Glutamatergic neuron (in vitro differentiated cells): ENCODE measurements at regions not wholly inside any gene's neighbourhood (a gene's known extent, or its start where the extent isn't known, plus 50 kb on each side); places are given as distances from the start of the nearest gene placed in this dataset.

Experiments
- DNase-seq: peaks from one replicate; pipeline ENCODE4 v3.0.0; 2022
- H3K27ac Mint-ChIP-seq: one replicate; pipeline ENCODE4 v1.8.0; 2020; ENCODE audit warnings: mild to moderate bottlenecking, mixed read lengths, inconsistent platforms; ENCODE audit not compliant: unreplicated experiment
- H3K27me3 Mint-ChIP-seq: one replicate; pipeline ENCODE4 v1.8.0; 2020; ENCODE audit warnings: mild to moderate bottlenecking, moderate library complexity, mixed read lengths, inconsistent platforms; ENCODE audit not compliant: unreplicated experiment
- H3K36me3 Mint-ChIP-seq: one replicate; pipeline ENCODE4 v1.8.0; 2020; ENCODE audit warnings: mild to moderate bottlenecking, mixed read lengths, inconsistent platforms; ENCODE audit not compliant: unreplicated experiment
- H3K4me1 Mint-ChIP-seq: one replicate; pipeline ENCODE4 v1.8.0; 2020; ENCODE audit warnings: mild to moderate bottlenecking, low read depth, mixed read lengths, inconsistent platforms; ENCODE audit not compliant: unreplicated experiment
- H3K4me3 Mint-ChIP-seq: one replicate; pipeline ENCODE4 v1.8.0; 2020; ENCODE audit warnings: mild to moderate bottlenecking, mixed read lengths, inconsistent platforms; ENCODE audit not compliant: unreplicated experiment
- H3K9me3 Mint-ChIP-seq: one replicate; pipeline ENCODE4 v1.8.0; 2020; ENCODE audit warnings: mild to moderate bottlenecking, moderate library complexity, mixed read lengths, inconsistent platforms; ENCODE audit not compliant: unreplicated experiment
- TF ChIP-seq, protein P1 (sequence below): fragments of 200-600 bp; sonication (generic); IDR thresholded peaks from one replicate; pipeline ENCODE4 v1.5.0; 2021; ENCODE audit not compliant: partially characterized antibody, unreplicated experiment

DNA sequence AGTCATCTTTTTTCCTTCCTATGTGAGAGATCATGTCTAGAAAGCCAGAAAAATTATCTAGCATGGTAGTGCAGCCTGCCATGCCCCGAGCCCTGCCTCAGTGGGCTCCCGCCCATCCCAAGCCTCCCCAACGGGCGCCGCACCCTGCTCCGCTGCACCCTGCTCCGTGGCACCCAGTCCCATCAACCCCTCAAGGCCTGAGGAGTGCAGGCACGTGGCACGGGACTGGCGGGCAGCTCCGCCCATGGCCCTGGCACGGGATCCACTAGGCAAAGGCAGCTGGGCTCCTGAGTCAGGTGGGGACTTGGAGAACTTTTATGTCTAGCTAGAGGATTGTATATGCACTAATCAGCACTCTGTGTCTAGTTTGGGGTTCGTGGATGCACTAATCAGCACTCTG is 83.4 kb upstream of the COL3A1 start:
- Mint-ChIP-seq H3K27ac (no peak overlapping the region), H3K36me3 (no peaks in the 10 kb centered on the region), H3K27me3 (no peaks in the 10 kb centered on the region), H3K9me3 (no peaks in the 10 kb centered on the region), H3K4me3 (no peak overlapping the region), H3K4me1 (peaks cover 2% of the 10 kb centered on the region)
- no peak for DNase-seq
- TF ChIP-seq, protein P1, sequence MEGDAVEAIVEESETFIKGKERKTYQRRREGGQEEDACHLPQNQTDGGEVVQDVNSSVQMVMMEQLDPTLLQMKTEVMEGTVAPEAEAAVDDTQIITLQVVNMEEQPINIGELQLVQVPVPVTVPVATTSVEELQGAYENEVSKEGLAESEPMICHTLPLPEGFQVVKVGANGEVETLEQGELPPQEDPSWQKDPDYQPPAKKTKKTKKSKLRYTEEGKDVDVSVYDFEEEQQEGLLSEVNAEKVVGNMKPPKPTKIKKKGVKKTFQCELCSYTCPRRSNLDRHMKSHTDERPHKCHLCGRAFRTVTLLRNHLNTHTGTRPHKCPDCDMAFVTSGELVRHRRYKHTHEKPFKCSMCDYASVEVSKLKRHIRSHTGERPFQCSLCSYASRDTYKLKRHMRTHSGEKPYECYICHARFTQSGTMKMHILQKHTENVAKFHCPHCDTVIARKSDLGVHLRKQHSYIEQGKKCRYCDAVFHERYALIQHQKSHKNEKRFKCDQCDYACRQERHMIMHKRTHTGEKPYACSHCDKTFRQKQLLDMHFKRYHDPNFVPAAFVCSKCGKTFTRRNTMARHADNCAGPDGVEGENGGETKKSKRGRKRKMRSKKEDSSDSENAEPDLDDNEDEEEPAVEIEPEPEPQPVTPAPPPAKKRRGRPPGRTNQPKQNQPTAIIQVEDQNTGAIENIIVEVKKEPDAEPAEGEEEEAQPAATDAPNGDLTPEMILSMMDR = no peak

DNA sequence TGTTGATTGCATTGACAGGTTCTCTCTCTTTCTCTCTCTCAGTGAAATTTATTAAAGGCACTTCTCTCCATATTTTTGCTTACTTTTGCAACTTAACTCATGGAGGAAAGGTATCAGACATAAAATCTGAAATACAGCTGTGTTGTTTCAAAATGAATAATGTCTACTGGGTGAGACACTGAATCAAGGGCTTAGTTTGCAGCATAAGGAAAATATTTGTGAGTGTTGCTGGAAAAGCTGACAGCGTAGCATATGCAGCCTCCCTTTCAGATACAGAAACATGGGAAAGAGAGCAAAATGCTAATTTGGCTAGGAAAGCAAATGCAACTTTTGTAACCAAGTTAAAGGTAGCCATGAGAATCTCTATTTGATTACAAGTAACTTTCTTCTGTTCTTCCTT is 81.5 kb upstream of the COL3A1 start:
- TF ChIP-seq, protein P1 = no peak
- H3K27me3 Mint-ChIP-seq = no peaks in the 10 kb centered on the region
- no peaks in the 10 kb centered on the region for H3K36me3 Mint-ChIP-seq
- no peak for DNase-seq
- no peak overlapping the region for H3K4me3 Mint-ChIP-seq
- H3K4me1 Mint-ChIP-seq = peaks cover 2% of the 10 kb centered on the region
- H3K9me3 Mint-ChIP-seq = no peaks in the 10 kb centered on the region
- H3K27ac Mint-ChIP-seq = no peak overlapping the region

DNA sequence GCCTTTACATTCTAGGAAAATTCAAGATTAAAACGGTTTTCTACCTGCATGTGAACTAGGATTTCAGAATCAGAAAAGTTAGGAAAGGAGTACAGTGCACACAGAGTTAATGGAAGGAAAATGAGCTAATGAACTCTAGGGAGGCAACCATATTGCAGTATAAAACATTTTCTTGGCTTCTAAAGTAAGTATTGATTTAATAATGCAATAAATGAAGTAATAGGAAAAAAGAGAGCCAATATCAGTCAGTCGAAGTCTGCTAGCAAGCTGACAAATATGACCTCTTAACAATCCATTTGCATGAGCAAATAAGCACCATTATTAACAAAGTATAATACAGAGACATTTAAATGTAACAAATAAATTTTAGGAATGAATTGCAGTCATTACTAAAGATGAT is 80.2 kb upstream of the COL3A1 start:
- no peaks in the 10 kb centered on the region for H3K9me3 Mint-ChIP-seq
- no peak overlapping the region for H3K27ac Mint-ChIP-seq
- no peak for DNase-seq
- H3K27me3 Mint-ChIP-seq = no peaks in the 10 kb centered on the region
- no peak overlapping the region for H3K4me3 Mint-ChIP-seq
- no peaks in the 10 kb centered on the region for H3K36me3 Mint-ChIP-seq
- TF ChIP-seq, protein P1 = no peak
- H3K4me1 Mint-ChIP-seq = peaks cover 2% of the 10 kb centered on the region

DNA sequence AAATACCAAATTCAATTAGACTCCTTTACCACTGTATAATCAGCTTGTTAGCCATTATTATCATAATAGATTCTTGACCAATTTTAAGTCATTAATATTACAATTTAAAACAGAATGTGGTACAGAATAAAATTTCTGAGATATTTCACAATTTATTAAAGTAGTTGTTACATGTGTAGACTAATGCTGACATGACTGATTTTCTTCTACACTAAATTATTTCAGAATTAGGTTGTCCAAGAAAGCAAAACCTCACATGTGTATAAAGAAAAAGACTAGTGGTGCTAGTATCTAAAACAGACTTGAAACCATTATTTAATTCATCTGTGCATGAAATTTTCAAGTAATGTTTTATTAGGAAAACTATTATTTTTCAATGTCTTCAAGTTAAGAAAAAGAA is 79.2 kb upstream of the COL3A1 start:
- Mint-ChIP-seq H3K27ac (no peak overlapping the region), H3K27me3 (no peaks in the 10 kb centered on the region), H3K4me3 (no peak overlapping the region), H3K36me3 (no peaks in the 10 kb centered on the region), H3K9me3 (no peaks in the 10 kb centered on the region), H3K4me1 (peaks cover 2% of the 10 kb centered on the region)
- DNase-seq = no peak
- TF ChIP-seq, protein P1 = no peak

DNA sequence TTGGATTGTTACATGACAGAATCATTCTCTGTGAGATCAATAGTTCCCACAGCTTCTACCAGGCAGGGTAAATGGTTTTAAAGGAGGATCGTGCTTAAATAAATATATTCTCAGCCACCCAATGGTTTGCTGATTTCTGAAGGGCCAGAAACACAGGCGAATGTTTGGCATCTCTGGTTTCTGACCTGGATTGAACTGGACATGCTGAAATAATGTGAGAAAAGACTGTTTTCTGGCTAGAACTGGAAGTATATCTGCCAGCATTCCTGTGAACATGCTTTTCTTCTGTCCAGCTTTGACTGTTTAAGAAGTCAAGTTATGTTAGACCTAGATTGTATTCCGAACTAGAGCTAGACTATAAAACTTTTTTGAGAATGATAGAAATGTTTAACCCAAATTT is 77.1 kb upstream of the COL3A1 start:
- H3K4me3 Mint-ChIP-seq = no peak overlapping the region
- H3K36me3 Mint-ChIP-seq = no peaks in the 10 kb centered on the region
- H3K27me3 Mint-ChIP-seq = no peaks in the 10 kb centered on the region
- no peak for DNase-seq
- no peaks in the 10 kb centered on the region for H3K9me3 Mint-ChIP-seq
- H3K4me1 Mint-ChIP-seq = peaks cover 2% of the 10 kb centered on the region
- TF ChIP-seq, protein P1 = no peak
- H3K27ac Mint-ChIP-seq = no peak overlapping the region
